ENCODE measurements at regions not wholly inside any gene's neighbourhood (a gene's known extent, or its start where the extent isn't known, plus 50 kb on each side); places are given as distances from the start of the nearest gene placed in this dataset.

GRCh38 chr2:226274143-226274542 is 525.5 kb downstream of the IRS1 start:
- no peak for DNase-seq (ENCODE audit: low read depth)
- TF ChIP-seq CTCF (IDR thresholded peaks at IDR 0.05; ENCODE audit: insufficient read depth, low read depth, low read length, missing control alignments): no peak
- H3K4me3 ChIP-seq (ENCODE audit: low read depth, low read length): no peak overlapping the region

- DNase-seq (ENCODE audit: low read depth): no peak
- no peak overlapping the region for H3K4me3 ChIP-seq (ENCODE audit: low read depth, low read length)
- no peak for TF ChIP-seq CTCF (IDR thresholded peaks at IDR 0.05; ENCODE audit: insufficient read depth, low read depth, low read length, missing control alignments)
These were observed 526.2 kb downstream of the IRS1 start for GRCh38 chr2:226273440-226273839.

- no peak overlapping the region for H3K4me3 ChIP-seq (ENCODE audit: low read depth, low read length)
- no peak for TF ChIP-seq CTCF (IDR thresholded peaks at IDR 0.05; ENCODE audit: insufficient read depth, low read depth, low read length, missing control alignments)
- no peak for DNase-seq (ENCODE audit: low read depth)
These were observed 527.2 kb downstream of the IRS1 start for GRCh38 chr2:226272435-226272834.

GRCh38 chr2:226270285-226271058 is 529.1 kb downstream of the IRS1 start:
- no peak for TF ChIP-seq CTCF (IDR thresholded peaks at IDR 0.05; ENCODE audit: insufficient read depth, low read depth, low read length, missing control alignments)
- no peak for DNase-seq (ENCODE audit: low read depth)

GRCh38 chr2:226267516-226268289 is 531.9 kb downstream of the IRS1 start:
- no peak overlapping the region for H3K4me3 ChIP-seq (ENCODE audit: low read depth, low read length)
- TF ChIP-seq CTCF (IDR thresholded peaks at IDR 0.05; ENCODE audit: insufficient read depth, low read depth, low read length, missing control alignments): no peak
- DNase-seq (ENCODE audit: low read depth): no peak

More at GRCh38 chr2:226270285-226271058, 529.1 kb downstream of the IRS1 start:
- H3K4me3 ChIP-seq (ENCODE audit: low read depth, low read length): no peak overlapping the region

GRCh38 chr2:226256709-226257376 is 542.8 kb downstream of the IRS1 start:
- H3K4me3 ChIP-seq (ENCODE audit: low read depth, low read length): no peak overlapping the region
- no peak for DNase-seq (ENCODE audit: low read depth)
- TF ChIP-seq CTCF (IDR thresholded peaks at IDR 0.05; ENCODE audit: insufficient read depth, low read depth, low read length, missing control alignments): no peak
